Gastrocnemius medialis (tissue), 4 donors: ENCODE measurements at regions not wholly inside any gene's neighbourhood (a gene's known extent, or its start where the extent isn't known, plus 50 kb on each side); places are given as distances from the start of the nearest gene placed in this dataset.

Experiments
- ATAC-seq, 2 donors: fragments of 150-250 bp; one replicate each; pipeline ENCODE4 v1.9.1; 2016
- DNase-seq, 2 donors: peaks; one replicate each; pipeline ENCODE4 v3.0.0-alpha.2; 2019
- H3K27ac ChIP-seq, 4 donors: fragments of 200-600 bp; sonication (generic); 1 replicate in 1 of 4; 2 replicates in 3 of 4; pipeline ENCODE4 v1.5.1; 2016 to 2018; ENCODE audit warnings: mild to moderate bottlenecking in 2 of 4, moderate library complexity in 1 of 4
- H3K27me3 ChIP-seq, 3 donors: fragments of 200-600 bp; sonication (generic) in 2 of 3; 1 replicate in 1 of 3; 2 replicates in 2 of 3; pipeline versions ENCODE4 v1.5.1 to v1.6.0; 2016 to 2019; ENCODE audit warnings: mild to moderate bottlenecking in 1 of 3, moderate library complexity in 1 of 3
- H3K36me3 ChIP-seq, 2 donors: fragments of 200-600 bp; sonication (generic) in 1 of 2; one replicate each; pipeline ENCODE4 v1.5.1; 2017 to 2018
- H3K4me1 ChIP-seq, 2 donors: fragments of 200-600 bp; sonication (generic) in 1 of 2; one replicate each; pipeline ENCODE4 v1.5.1; 2016 to 2017; ENCODE audit warnings: mild to moderate bottlenecking in 2 of 2
- H3K4me3 ChIP-seq, 4 donors: fragments of 200-600 bp; sonication (generic) in 3 of 4; 1 replicate in 1 of 4; 2 replicates in 3 of 4; pipeline ENCODE4 v1.5.1; 2016 to 2019; ENCODE audit warnings: mild to moderate bottlenecking in 2 of 4
- H3K9me3 ChIP-seq, 3 donors: fragments of 200-600 bp; sonication (generic) in 2 of 3; 1 replicate in 1 of 3; 2 replicates in 2 of 3; pipeline ENCODE4 v1.5.1; 2016 to 2019
- CTCF ChIP-seq, 5 experiments: fragments of 450-650 bp in 3 of 5; fragments of 200-600 bp in 2 of 5; sonication (generic) in 2 of 5; IDR thresholded peaks in 4 of 5; conservative IDR thresholded peaks in 1 of 5; 1 replicate in 4 of 5; 2 replicates in 1 of 5; pipeline ENCODE4 v1.5.1; 2016 to 2019; ENCODE audit warnings: antibody characterized with exemption in 5 of 5, mild to moderate bottlenecking in 3 of 5, moderate library complexity in 3 of 5
- POLR2A ChIP-seq, 2 donors: fragments of 450-650 bp; IDR thresholded peaks; one replicate each; pipeline ENCODE4 v1.6.1; 2017; ENCODE audit warnings: antibody characterized with exemption in 2 of 2, mild to moderate bottlenecking in 2 of 2, moderate library complexity in 2 of 2
- in situ Hi-C, 4 donors: fragments of 200-750 bp; cut with MboI; loops; one replicate each; pipeline versions ENCODE4 v1.15.0 to v1.8.0; 2017; ENCODE audit warnings: low sequenced_read_pairs in 4 of 4
- intact Hi-C: fragments of 100-400 bp; cut with DNase I; formaldehyde crosslinking; loops from one replicate; pipeline ENCODE4 v1.15.1; 2023; ENCODE audit warnings: low total_unique reads

GRCh38 chr12:124517260-124518050, 50.0 kb downstream of the NCOR2 start:
- H3K4me1 ChIP-seq = peaks cover 83 to 94% of the 10 kb centered on the region in 2 donors
- in situ Hi-C loops = loop anchor here in 1 of 4 donors (10.0 to 25.0 kb wide), 2 partner anchors 130 to 247 kb away; no protein-coding TSS in a partner anchor
- DNase-seq (peak; percentile 59 to 86), ATAC-seq (peak; percentile 12 to 18)
- intact Hi-C loops = loop anchor here (2.0 to 5.0 kb wide), 5 partner anchors 49 to 250 kb away; partner anchors contain the start of gene NCOR2
- no peaks in the 10 kb centered on the region for H3K27me3 ChIP-seq
- TF ChIP-seq POLR2A (IDR thresholded peaks at IDR 0.05) (no peak), CTCF (IDR thresholded peaks at IDR 0.05 in 4 of 5, conservative IDR thresholded peaks at IDR 0.05 in 1 of 5) (no peak)
- peak overlapping the region; percentile 90 to 99 (median 96) for H3K27ac ChIP-seq
- no peaks in the 10 kb centered on the region for H3K36me3 ChIP-seq
- no peaks in the 10 kb centered on the region for H3K9me3 ChIP-seq
- peak overlapping the region; percentile 53 to 59 (median 54) for H3K4me3 ChIP-seq

GRCh38 chr12:124516850-124517249, 50.6 kb downstream of the NCOR2 start:
- Histone ChIP-seq H3K27ac (peak overlapping the region; percentile 90 to 99 (median 96)), H3K36me3 (no peaks in the 10 kb centered on the region), H3K9me3 (no peaks in the 10 kb centered on the region), H3K4me1 (peaks cover 82 to 91% of the 10 kb centered on the region in 2 donors), H3K27me3 (no peaks in the 10 kb centered on the region), H3K4me3 (peak overlapping the region; percentile 53 to 59 (median 54))
- DNase-seq (no peak), ATAC-seq (no peak)
- intact Hi-C loops (loop anchor here (2.0 to 5.0 kb wide), 4 partner anchors 64 to 250 kb away; no protein-coding TSS in a partner anchor), in situ Hi-C loops (loop anchor here in 1 of 4 donors (10.0 to 25.0 kb wide), 2 partner anchors 130 to 248 kb away; no protein-coding TSS in a partner anchor)
- TF ChIP-seq POLR2A (IDR thresholded peaks at IDR 0.05) = no peak
- no peak for TF ChIP-seq CTCF (IDR thresholded peaks at IDR 0.05 in 4 of 5, conservative IDR thresholded peaks at IDR 0.05 in 1 of 5)

- intact Hi-C loops = loop anchor here (2.0 to 5.0 kb wide), 4 partner anchors 63 to 251 kb away; no protein-coding TSS in a partner anchor
- peak; percentile 77 to 91 for DNase-seq
- H3K4me1 ChIP-seq = peaks cover 84 to 89% of the 10 kb centered on the region in 2 donors
These were observed 51.4 kb downstream of the NCOR2 start for GRCh38 chr12:124515981-124516380.

More at GRCh38 chr12:124515981-124516380, 51.4 kb downstream of the NCOR2 start:
- H3K27ac ChIP-seq = peak overlapping the region; percentile 90 to 99 (median 96)
- H3K36me3 ChIP-seq = no peaks in the 10 kb centered on the region
- H3K9me3 ChIP-seq = no peaks in the 10 kb centered on the region
- TF ChIP-seq POLR2A (IDR thresholded peaks at IDR 0.05) (peak; percentile 45 to 67), CTCF (IDR thresholded peaks at IDR 0.05 in 4 of 5, conservative IDR thresholded peaks at IDR 0.05 in 1 of 5) (no peak)
- in situ Hi-C loops = loop anchor here in 1 of 4 donors (10.0 to 25.0 kb wide), 2 partner anchors 129 to 249 kb away; no protein-coding TSS in a partner anchor
- peak; percentile 18 to 33 for ATAC-seq
- peak overlapping the region; percentile 6 to 59 (median 54) for H3K4me3 ChIP-seq
- no peaks in the 10 kb centered on the region for H3K27me3 ChIP-seq
